HepG2 (cell line): ENCODE measurements at regions not wholly inside any gene's neighbourhood (a gene's known extent, or its start where the extent isn't known, plus 50 kb on each side); places are given as distances from the start of the nearest gene placed in this dataset.

Experiments
- CBX2 ChIP-seq, 2 experiments: fragments of 200-600 bp in 1 of 2; sonication (generic); formaldehyde crosslinking in 1 of 2; IDR thresholded peaks; 2 replicates each; pipeline versions ENCODE4 v1.7.0 to v1.8.1; 2018 to 2022; ENCODE audit warnings: low read depth in 2 of 2, low read length in 1 of 2, mild to moderate bottlenecking in 1 of 2, missing genetic modification reagents in 1 of 2
- DR1 ChIP-seq: sonication (generic); formaldehyde crosslinking; IDR thresholded peaks from 2 replicates; pipeline ENCODE4 v1.8.0; 2021; ENCODE audit warnings: mild to moderate bottlenecking, missing genetic modification reagents, inconsistent platforms
- KDM5B ChIP-seq: sonication (generic); formaldehyde crosslinking; IDR thresholded peaks from 2 replicates; pipeline ENCODE4 v1.4.0; 2020; ENCODE audit warnings: missing genetic modification reagents, mild to moderate bottlenecking, borderline replicate concordance
- PCBP1 ChIP-seq: fragments of 200-400 bp; formaldehyde crosslinking; IDR thresholded peaks from 2 replicates; pipeline ENCODE4 v1.6.1; 2017; ENCODE audit warnings: mild to moderate bottlenecking, low read depth, low read length, borderline replicate concordance
- RBFOX2 ChIP-seq: fragments of 200-400 bp; formaldehyde crosslinking; IDR thresholded peaks from 2 replicates; pipeline ENCODE4 v1.6.1; 2017; ENCODE audit warnings: low read depth, mild to moderate bottlenecking, low read length
- SNAPC2 ChIP-seq: sonication (generic); formaldehyde crosslinking; IDR thresholded peaks from 2 replicates; pipeline ENCODE4 v1.8.1; 2022; ENCODE audit warnings: mild to moderate bottlenecking, missing genetic modification reagents
- SRSF9 ChIP-seq: fragments of 200-400 bp; formaldehyde crosslinking; IDR thresholded peaks from 2 replicates; pipeline ENCODE4 v1.6.1; 2018; ENCODE audit warnings: borderline replicate concordance, mild to moderate bottlenecking, low read depth, low read length; ENCODE audit not compliant: insufficient read depth, poor library complexity, severe bottlenecking
- STAT5B ChIP-seq: sonication (generic); formaldehyde crosslinking; IDR thresholded peaks from 2 replicates; pipeline ENCODE4 v1.4.0; 2020; ENCODE audit warnings: missing genetic modification reagents
- ZFP82 ChIP-seq: sonication (generic); formaldehyde crosslinking; IDR thresholded peaks from 2 replicates; pipeline ENCODE4 v1.5.1; 2020; ENCODE audit warnings: mild to moderate bottlenecking, missing genetic modification reagents, borderline replicate concordance
- ZNF605 ChIP-seq: sonication (generic); formaldehyde crosslinking; IDR thresholded peaks from 2 replicates; pipeline ENCODE4 v1.8.0; 2022; ENCODE audit warnings: mild to moderate bottlenecking, missing genetic modification reagents
- ZNF775 ChIP-seq: sonication (generic); formaldehyde crosslinking; IDR thresholded peaks from 2 replicates; pipeline ENCODE4 v1.4.0; 2020; ENCODE audit warnings: missing genetic modification reagents, mild to moderate bottlenecking, moderate library complexity, borderline replicate concordance
- TF ChIP-seq, protein P1 (sequence below): sonication (generic); formaldehyde crosslinking; conservative IDR thresholded peaks from 2 replicates; pipeline ENCODE4 v1.8.0; 2022; ENCODE audit warnings: mild to moderate bottlenecking, moderate library complexity, missing genetic modification reagents
- TF ChIP-seq, protein P2 (sequence below): sonication (generic); formaldehyde crosslinking; IDR thresholded peaks from 2 replicates; pipeline ENCODE4 v1.8.1; 2023; ENCODE audit warnings: mild to moderate bottlenecking, missing genetic modification reagents
- TF ChIP-seq, protein P3 (sequence below): sonication (generic); formaldehyde crosslinking; IDR thresholded peaks from 2 replicates; pipeline ENCODE4 v1.5.0; 2020; ENCODE audit warnings: mild to moderate bottlenecking, missing genetic modification reagents, moderate library complexity
- TF ChIP-seq, protein P4 (sequence below): sonication (generic); formaldehyde crosslinking; IDR thresholded peaks from 2 replicates; pipeline ENCODE4 v1.4.0; 2020; ENCODE audit warnings: missing genetic modification reagents
- TF ChIP-seq, protein P5 (sequence below): sonication (generic); formaldehyde crosslinking; conservative IDR thresholded peaks from 2 replicates; pipeline ENCODE4 v1.4.0; 2020; ENCODE audit warnings: missing genetic modification reagents

DNA sequence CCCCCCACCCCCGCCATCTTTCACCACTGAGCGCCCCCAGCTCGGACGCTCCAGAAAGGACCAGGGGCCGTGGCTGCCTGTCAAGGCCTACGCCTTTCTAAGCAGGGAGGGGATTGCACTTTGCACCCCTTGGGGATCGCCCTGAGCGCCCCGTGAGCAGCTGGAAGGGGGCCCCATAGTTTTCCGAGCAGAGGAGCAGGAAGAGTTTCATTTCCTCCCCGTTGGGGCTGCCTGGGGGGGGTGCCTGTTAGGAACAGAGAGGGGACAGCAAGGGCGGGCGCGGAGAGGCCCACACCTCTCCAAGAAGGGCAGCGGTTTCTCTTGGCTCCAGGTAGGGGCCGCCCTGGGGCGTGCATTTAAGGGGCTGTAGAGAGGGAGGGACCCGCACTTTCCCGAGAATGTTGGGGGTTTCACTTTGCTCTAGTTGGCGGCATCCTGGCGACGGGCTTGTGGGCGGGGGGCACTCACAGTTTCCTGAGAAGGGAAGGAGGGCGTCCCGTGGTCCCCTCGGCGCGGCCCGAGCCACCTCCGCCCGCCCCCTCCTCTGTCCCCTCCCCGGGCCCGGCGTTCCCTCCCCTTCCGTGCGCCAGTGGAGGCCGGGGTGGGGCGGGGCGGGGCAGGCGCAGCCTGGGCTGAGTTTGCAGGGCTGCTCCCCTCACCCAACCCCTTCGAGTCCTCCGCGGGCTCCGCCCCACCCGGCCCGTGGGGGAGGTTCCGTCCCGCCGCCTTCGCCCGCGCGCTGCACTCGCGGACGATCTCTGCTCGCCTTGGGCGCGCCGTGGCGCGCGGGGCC, 82.3 kb upstream of the CD99 start (continued):
- TF ChIP-seq, protein P1, sequence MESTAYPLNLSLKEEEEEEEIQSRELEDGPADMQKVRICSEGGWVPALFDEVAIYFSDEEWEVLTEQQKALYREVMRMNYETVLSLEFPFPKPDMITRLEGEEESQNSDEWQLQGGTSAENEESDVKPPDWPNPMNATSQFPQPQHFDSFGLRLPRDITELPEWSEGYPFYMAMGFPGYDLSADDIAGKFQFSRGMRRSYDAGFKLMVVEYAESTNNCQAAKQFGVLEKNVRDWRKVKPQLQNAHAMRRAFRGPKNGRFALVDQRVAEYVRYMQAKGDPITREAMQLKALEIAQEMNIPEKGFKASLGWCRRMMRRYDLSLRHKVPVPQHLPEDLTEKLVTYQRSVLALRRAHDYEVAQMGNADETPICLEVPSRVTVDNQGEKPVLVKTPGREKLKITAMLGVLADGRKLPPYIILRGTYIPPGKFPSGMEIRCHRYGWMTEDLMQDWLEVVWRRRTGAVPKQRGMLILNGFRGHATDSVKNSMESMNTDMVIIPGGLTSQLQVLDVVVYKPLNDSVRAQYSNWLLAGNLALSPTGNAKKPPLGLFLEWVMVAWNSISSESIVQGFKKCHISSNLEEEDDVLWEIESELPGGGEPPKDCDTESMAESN = no peak; the same call in 1 of the 2 replicates
- TF ChIP-seq CBX2 (IDR thresholded peaks at IDR 0.05; ENCODE audit: low read depth, low read length) = no peak
- TF ChIP-seq CBX2 (CRISPR knock-in tag; IDR thresholded peaks at IDR 0.05; ENCODE audit: low read depth) = no peak
- TF ChIP-seq, protein P2, sequence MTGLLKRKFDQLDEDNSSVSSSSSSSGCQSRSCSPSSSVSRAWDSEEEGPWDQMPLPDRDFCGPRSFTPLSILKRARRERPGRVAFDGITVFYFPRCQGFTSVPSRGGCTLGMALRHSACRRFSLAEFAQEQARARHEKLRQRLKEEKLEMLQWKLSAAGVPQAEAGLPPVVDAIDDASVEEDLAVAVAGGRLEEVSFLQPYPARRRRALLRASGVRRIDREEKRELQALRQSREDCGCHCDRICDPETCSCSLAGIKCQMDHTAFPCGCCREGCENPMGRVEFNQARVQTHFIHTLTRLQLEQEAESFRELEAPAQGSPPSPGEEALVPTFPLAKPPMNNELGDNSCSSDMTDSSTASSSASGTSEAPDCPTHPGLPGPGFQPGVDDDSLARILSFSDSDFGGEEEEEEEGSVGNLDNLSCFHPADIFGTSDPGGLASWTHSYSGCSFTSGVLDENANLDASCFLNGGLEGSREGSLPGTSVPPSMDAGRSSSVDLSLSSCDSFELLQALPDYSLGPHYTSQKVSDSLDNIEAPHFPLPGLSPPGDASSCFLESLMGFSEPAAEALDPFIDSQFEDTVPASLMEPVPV = no peak
- no peak; the same call in 1 of the 2 replicates for TF ChIP-seq ZNF605
- TF ChIP-seq SNAPC2 (CRISPR knock-in tag) = no peak
- 0 out of 2 replicates have a peak, but pooled peaks have one; percentile 33 for TF ChIP-seq PCBP1
- TF ChIP-seq, protein P3, sequence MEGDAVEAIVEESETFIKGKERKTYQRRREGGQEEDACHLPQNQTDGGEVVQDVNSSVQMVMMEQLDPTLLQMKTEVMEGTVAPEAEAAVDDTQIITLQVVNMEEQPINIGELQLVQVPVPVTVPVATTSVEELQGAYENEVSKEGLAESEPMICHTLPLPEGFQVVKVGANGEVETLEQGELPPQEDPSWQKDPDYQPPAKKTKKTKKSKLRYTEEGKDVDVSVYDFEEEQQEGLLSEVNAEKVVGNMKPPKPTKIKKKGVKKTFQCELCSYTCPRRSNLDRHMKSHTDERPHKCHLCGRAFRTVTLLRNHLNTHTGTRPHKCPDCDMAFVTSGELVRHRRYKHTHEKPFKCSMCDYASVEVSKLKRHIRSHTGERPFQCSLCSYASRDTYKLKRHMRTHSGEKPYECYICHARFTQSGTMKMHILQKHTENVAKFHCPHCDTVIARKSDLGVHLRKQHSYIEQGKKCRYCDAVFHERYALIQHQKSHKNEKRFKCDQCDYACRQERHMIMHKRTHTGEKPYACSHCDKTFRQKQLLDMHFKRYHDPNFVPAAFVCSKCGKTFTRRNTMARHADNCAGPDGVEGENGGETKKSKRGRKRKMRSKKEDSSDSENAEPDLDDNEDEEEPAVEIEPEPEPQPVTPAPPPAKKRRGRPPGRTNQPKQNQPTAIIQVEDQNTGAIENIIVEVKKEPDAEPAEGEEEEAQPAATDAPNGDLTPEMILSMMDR (CRISPR knock-in tag) = peak; percentile 3
- TF ChIP-seq, protein P4, sequence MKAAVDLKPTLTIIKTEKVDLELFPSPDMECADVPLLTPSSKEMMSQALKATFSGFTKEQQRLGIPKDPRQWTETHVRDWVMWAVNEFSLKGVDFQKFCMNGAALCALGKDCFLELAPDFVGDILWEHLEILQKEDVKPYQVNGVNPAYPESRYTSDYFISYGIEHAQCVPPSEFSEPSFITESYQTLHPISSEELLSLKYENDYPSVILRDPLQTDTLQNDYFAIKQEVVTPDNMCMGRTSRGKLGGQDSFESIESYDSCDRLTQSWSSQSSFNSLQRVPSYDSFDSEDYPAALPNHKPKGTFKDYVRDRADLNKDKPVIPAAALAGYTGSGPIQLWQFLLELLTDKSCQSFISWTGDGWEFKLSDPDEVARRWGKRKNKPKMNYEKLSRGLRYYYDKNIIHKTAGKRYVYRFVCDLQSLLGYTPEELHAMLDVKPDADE = no peak
- no peak for TF ChIP-seq ZNF775 (CRISPR knock-in tag)
- no peak for TF ChIP-seq SRSF9
- TF ChIP-seq ZFP82 (CRISPR knock-in tag) = no peak
- no peak for TF ChIP-seq STAT5B
- peak; percentile 50; the same call in 1 of the 2 replicates for TF ChIP-seq DR1 (CRISPR knock-in tag)
- TF ChIP-seq RBFOX2 = peak; percentile 78
- TF ChIP-seq, protein P5, sequence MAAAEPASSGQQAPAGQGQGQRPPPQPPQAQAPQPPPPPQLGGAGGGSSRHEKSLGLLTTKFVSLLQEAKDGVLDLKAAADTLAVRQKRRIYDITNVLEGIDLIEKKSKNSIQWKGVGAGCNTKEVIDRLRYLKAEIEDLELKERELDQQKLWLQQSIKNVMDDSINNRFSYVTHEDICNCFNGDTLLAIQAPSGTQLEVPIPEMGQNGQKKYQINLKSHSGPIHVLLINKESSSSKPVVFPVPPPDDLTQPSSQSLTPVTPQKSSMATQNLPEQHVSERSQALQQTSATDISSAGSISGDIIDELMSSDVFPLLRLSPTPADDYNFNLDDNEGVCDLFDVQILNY (CRISPR knock-in tag) = no peak
- TF ChIP-seq KDM5B (CRISPR knock-in tag) = peak; percentile 62; the same call in 1 of the 2 replicates
